MCF 10A (cell line): ENCODE measurements at regions not wholly inside any gene's neighbourhood (a gene's known extent, or its start where the extent isn't known, plus 50 kb on each side); places are given as distances from the start of the nearest gene placed in this dataset.

Experiments used
- BruUV-seq: library from RNA; stranded (reverse); fragments of 400-500 nt; replicated peaks from 2 replicates; lab custom pipeline; 2021; lab: Mats Ljungman, UMichigan
- CTCF ChIA-PET: fragments of 300-600 bp; sonication (Branson Sonifier 250); formaldehyde crosslinking; extraction: SDS; loops from one replicate; lab custom pipeline; 2021; ENCODE audit warnings: antibody characterized with exemption, inconsistent platforms; lab: Yijun Ruan, JAX
- POLR2A ChIA-PET: fragments of 300-600, 350-650 bp; sonication (Branson Sonifier 250); formaldehyde crosslinking; extraction: SDS; loops from one replicate; lab custom pipeline; 2020; ENCODE audit warnings: antibody characterized with exemption, inconsistent platforms; lab: Yijun Ruan, JAX
- DNase-seq: peaks from one replicate; pipeline ENCODE4 v3.0.0-alpha.2; 2018; ENCODE audit not compliant: unreplicated experiment
- H3K27ac Mint-ChIP-seq: one replicate; pipeline ENCODE4 v1.8.0; 2022; ENCODE audit warnings: mild to moderate bottlenecking, low read depth, mixed read lengths; ENCODE audit not compliant: unreplicated experiment
- H3K27me3 Mint-ChIP-seq: one replicate; pipeline ENCODE4 v1.8.0; 2022; ENCODE audit warnings: mixed read lengths; ENCODE audit not compliant: insufficient read depth, unreplicated experiment
- H3K36me3 Mint-ChIP-seq: one replicate; pipeline ENCODE4 v1.8.0; 2022; ENCODE audit warnings: mild to moderate bottlenecking, moderate library complexity, mixed read lengths; ENCODE audit not compliant: insufficient read depth, unreplicated experiment
- H3K4me1 Mint-ChIP-seq: one replicate; pipeline ENCODE4 v1.8.0; 2022; ENCODE audit warnings: mixed read lengths; ENCODE audit not compliant: insufficient read depth, unreplicated experiment
- H3K4me3 Mint-ChIP-seq: one replicate; pipeline ENCODE4 v1.8.0; 2022; ENCODE audit warnings: mild to moderate bottlenecking, moderate library complexity, mixed read lengths; ENCODE audit not compliant: unreplicated experiment
- H3K9me3 Mint-ChIP-seq: one replicate; pipeline ENCODE4 v1.8.0; 2022; ENCODE audit warnings: mixed read lengths; ENCODE audit not compliant: unreplicated experiment
- CTCF ChIP-seq: fragments of 200-600 bp; IDR thresholded peaks from one replicate; pipeline ENCODE4 v1.8.0; 2022; ENCODE audit warnings: antibody characterized with exemption, mild to moderate bottlenecking; ENCODE audit not compliant: unreplicated experiment
- intact Hi-C: fragments of 100-400 bp; cut with micrococcal nuclease; formaldehyde crosslinking; loops from 2 replicates; pipeline ENCODE4 v1.14.1; 2022

- Mint-ChIP-seq H3K27me3 (peaks cover 19% of the 10 kb centered on the region), H3K4me1 (peaks cover 21% of the 10 kb centered on the region), H3K27ac (no peak overlapping the region), H3K9me3 (no peaks in the 10 kb centered on the region), H3K36me3 (no peaks in the 10 kb centered on the region), H3K4me3 (no peak overlapping the region)
- BruUV-seq: no TSS peak
- intact Hi-C loops: no loop called here
- CTCF ChIA-PET: interaction anchor here (0.6 to 21.0 kb wide), 10 partner anchors 10 to 1160 kb away, joined by 3 to 319 read pairs (median 5); no protein-coding TSS in a partner anchor
- TF ChIP-seq CTCF: no peak
- no peak for DNase-seq
- POLR2A ChIA-PET: interaction anchor here (1.1 kb wide), 1 partner anchor 19 kb away, joined by 3 read pairs; no protein-coding TSS in a partner anchor
Measured at GRCh38 chr7:142500366-142500765, 242.5 kb upstream of the PRSS58 start.

- BruUV-seq: no TSS peak
- ChIA-PET POLR2A (no interaction called here), CTCF (interaction anchor here (0.7 to 21.0 kb wide), 7 partner anchors 9 to 142 kb away, joined by 3 to 319 read pairs (median 3); no protein-coding TSS in a partner anchor)
- intact Hi-C loops: no loop called here
- no peak for DNase-seq
- Mint-ChIP-seq H3K4me3 (no peak overlapping the region), H3K9me3 (no peaks in the 10 kb centered on the region), H3K27ac (peak overlapping the region; percentile 71), H3K36me3 (no peaks in the 10 kb centered on the region), H3K4me1 (peaks cover 26% of the 10 kb centered on the region), H3K27me3 (peaks cover 17% of the 10 kb centered on the region)
- TF ChIP-seq CTCF: no peak
Measured at GRCh38 chr7:142499635-142500034, 241.8 kb upstream of the PRSS58 start.

- Mint-ChIP-seq H3K27me3 (peaks cover 22% of the 10 kb centered on the region), H3K4me1 (peaks cover 26% of the 10 kb centered on the region)
- intact Hi-C loops: no loop called here
Measured at GRCh38 chr7:142498364-142498763, 240.5 kb upstream of the PRSS58 start.

More at GRCh38 chr7:142498364-142498763, 240.5 kb upstream of the PRSS58 start:
- no peaks in the 10 kb centered on the region for H3K9me3 Mint-ChIP-seq
- POLR2A ChIA-PET: interaction anchor here (1.8 kb wide), 1 partner anchor 89 kb away, joined by 4 read pairs; no protein-coding TSS in a partner anchor
- DNase-seq: peak; percentile 16
- no peak overlapping the region for H3K4me3 Mint-ChIP-seq
- CTCF ChIA-PET: interaction anchor here (0.7 to 21.0 kb wide), 16 partner anchors 10 to 368 kb away, joined by 3 to 319 read pairs (median 10); no protein-coding TSS in a partner anchor
- TF ChIP-seq CTCF: no peak
- no peaks in the 10 kb centered on the region for H3K36me3 Mint-ChIP-seq
- BruUV-seq: no TSS peak
- no peak overlapping the region for H3K27ac Mint-ChIP-seq
